ENCODE measurements at regions not wholly inside any gene's neighbourhood (a gene's known extent, or its start where the extent isn't known, plus 50 kb on each side); places are given as distances from the start of the nearest gene placed in this dataset.

- H2BK15ac ChIP-seq (ENCODE audit: low read depth, low read length) = no peak overlapping the region
- BruUV-seq (replicated peaks) = no TSS peak
- H3K27ac ChIP-seq (ENCODE audit: insufficient read depth, low read length) = no peak overlapping the region
- no peaks in the 10 kb centered on the region for H3K79me1 ChIP-seq (ENCODE audit: low read depth in 1 of 2, low read length in 2 of 2)
- no peak overlapping the region for H2BK120ac ChIP-seq (ENCODE audit: low read depth, low read length)
- CTCF ChIA-PET = interaction anchor here (1.1 kb wide), 1 partner anchor 10 kb away, joined by 3 read pairs; no protein-coding TSS in a partner anchor
- H4K5ac ChIP-seq (ENCODE audit: low read depth, low read length) = no peak overlapping the region
- no peak overlapping the region for H3K9ac ChIP-seq (ENCODE audit: low read depth, low read length)
- dilution Hi-C loops (cut with HindIII; ENCODE audit: low sequenced_read_pairs, unreplicated experiment) (no loop called here), intact Hi-C loops (cut with micrococcal nuclease) (no loop called here), in situ Hi-C loops (cut with MboI; ENCODE audit: low sequenced_read_pairs) (no loop called here)
- no peak overlapping the region for H2BK5ac ChIP-seq (ENCODE audit: low read depth, low read length, poor library complexity, severe bottlenecking)
- peaks cover 13% of the 10 kb centered on the region for H3K9me1 ChIP-seq (ENCODE audit: insufficient read depth, low read length)
- H4K20me1 ChIP-seq (ENCODE audit: insufficient read depth, low read length) = no peaks in the 10 kb centered on the region
- no peaks in the 10 kb centered on the region for H3K36me3 ChIP-seq (ENCODE audit: control insufficient read depth, insufficient read depth, low read length)
- H3K4ac ChIP-seq (ENCODE audit: low read depth, low read length) = no peak overlapping the region
- no peak for ATAC-seq (ENCODE audit: low read depth)
- H3K4me2 ChIP-seq (ENCODE audit: low read depth, low read length) = no peak overlapping the region
- TF ChIP-seq USF2 (IDR thresholded peaks at IDR 0.05; ENCODE audit: low read depth, low read length) = no peak
- no peak for TF ChIP-seq CHD1 (IDR thresholded peaks at IDR 0.05; ENCODE audit: low read depth, low read length)
- no peak for TF ChIP-seq ELK1 (IDR thresholded peaks at IDR 0.05; ENCODE audit: borderline replicate concordance, low read depth, low read length)
- TF ChIP-seq FOS (IDR thresholded peaks at IDR 0.05; ENCODE audit: low read depth, low read length) = no peak
- no peak for TF ChIP-seq CTCF (conservative IDR thresholded peaks at IDR 0.05; ENCODE audit: low read depth, low read length)
- no peak for TF ChIP-seq CEBPB (IDR thresholded peaks at IDR 0.05; ENCODE audit: low read depth, low read length)
- TF ChIP-seq MXI1 (IDR thresholded peaks at IDR 0.05; ENCODE audit: borderline replicate concordance, low read depth, low read length) = no peak
- TF ChIP-seq RFX5 (IDR thresholded peaks at IDR 0.05; ENCODE audit: low read depth, low read length) = no peak
- no peak for TF ChIP-seq NFE2L2 (IDR thresholded peaks at IDR 0.05; ENCODE audit: low read depth, low read length)
- TF ChIP-seq MAFK (IDR thresholded peaks at IDR 0.05; ENCODE audit: low read depth, low read length) = no peak
- no peak for TF ChIP-seq RAD21 (IDR thresholded peaks at IDR 0.05; ENCODE audit: low read length)
- TF ChIP-seq SMC3 (IDR thresholded peaks at IDR 0.05; ENCODE audit: low read depth, low read length) = no peak
- H3K23ac ChIP-seq (ENCODE audit: low read depth, low read length) = no peak overlapping the region
- H4K91ac ChIP-seq (ENCODE audit: insufficient read depth, low read depth, low read length) = no peak overlapping the region
- no peak overlapping the region for H3K56ac ChIP-seq (ENCODE audit: extremely low read depth, insufficient read depth, low read length)
- POLR2A ChIA-PET (ENCODE audit: unreplicated experiment) = no interaction called here
- H2AFZ ChIP-seq (replicated peaks; ENCODE audit: low read length, poor library complexity) = no peak overlapping the region
- H4K8ac ChIP-seq (ENCODE audit: low read depth in 2 of 2, low read length in 2 of 2) = no peak overlapping the region
- H3K4me3 ChIP-seq (ENCODE audit: insufficient read depth, low read depth, low read length) = no peak overlapping the region
- H2AK9ac ChIP-seq (replicated peaks; ENCODE audit: low read depth, low read length, poor library complexity) = no peak overlapping the region
- H3K14ac ChIP-seq (replicated peaks; ENCODE audit: low read depth, low read length) = no peak overlapping the region
- DNase-seq = no peak
- H2BK20ac ChIP-seq (ENCODE audit: low read depth, low read length) = no peak overlapping the region
- H3K18ac ChIP-seq (ENCODE audit: low read depth, low read length) = no peak overlapping the region
- no peaks in the 10 kb centered on the region for H3K27me3 ChIP-seq (ENCODE audit: control insufficient read depth, insufficient read depth, low read length)
- WGBS, 2 experiments (ENCODE audit: extremely low coverage in 2 of 2, insufficient read length in 1 of 2) = no CpG with 5 or more reads among the region's 1 CpG
- H2AK5ac ChIP-seq (ENCODE audit: low read depth, low read length) = no peak overlapping the region
- H3K4me1 ChIP-seq (ENCODE audit: control insufficient read depth, insufficient read depth, low read length) = peaks cover 16% of the 10 kb centered on the region
- H3K9me3 ChIP-seq (ENCODE audit: control insufficient read depth, insufficient read depth, low read length) = no peaks in the 10 kb centered on the region
Measured at GRCh38 chr11:13115380-13115675, 106.2 kb downstream of the RASSF10 start.

All from IMR-90 (cell line).